Progenitor cell of endocrine pancreas (in vitro differentiated cells): ENCODE measurements at regions not wholly inside any gene's neighbourhood (a gene's known extent, or its start where the extent isn't known, plus 50 kb on each side); places are given as distances from the start of the nearest gene placed in this dataset.

Experiments used
- DNase-seq: peaks from one replicate; pipeline ENCODE4 v3.0.0; 2021; ENCODE audit warnings: low spot score; ENCODE audit not compliant: unreplicated experiment
- H3K27ac Mint-ChIP-seq: 2 replicates; pipeline ENCODE4 v1.8.0; 2021; ENCODE audit warnings: mild to moderate bottlenecking, moderate library complexity, mixed read lengths
- H3K27me3 Mint-ChIP-seq: 2 replicates; pipeline ENCODE4 v1.8.0; 2021; ENCODE audit warnings: mixed read lengths
- H3K36me3 Mint-ChIP-seq: 2 replicates; pipeline ENCODE4 v1.8.0; 2022; ENCODE audit warnings: mixed read lengths; ENCODE audit not compliant: insufficient read depth
- H3K4me1 Mint-ChIP-seq: 2 replicates; pipeline ENCODE4 v1.8.0; 2021; ENCODE audit warnings: low read depth, mixed read lengths
- H3K4me3 Mint-ChIP-seq: 2 replicates; pipeline ENCODE4 v1.8.0; 2021; ENCODE audit warnings: low read depth, mild to moderate bottlenecking, moderate library complexity, mixed read lengths
- H3K9me3 Mint-ChIP-seq: 2 replicates; pipeline ENCODE4 v1.8.0; 2021; ENCODE audit warnings: low read depth, mixed read lengths
- TF ChIP-seq, protein P1 (sequence below): fragments of 200-600 bp; sonication (generic); IDR thresholded peaks from one replicate; pipeline ENCODE4 v1.5.0; 2021; ENCODE audit warnings: antibody characterized with exemption, mild to moderate bottlenecking; ENCODE audit not compliant: unreplicated experiment

DNA sequence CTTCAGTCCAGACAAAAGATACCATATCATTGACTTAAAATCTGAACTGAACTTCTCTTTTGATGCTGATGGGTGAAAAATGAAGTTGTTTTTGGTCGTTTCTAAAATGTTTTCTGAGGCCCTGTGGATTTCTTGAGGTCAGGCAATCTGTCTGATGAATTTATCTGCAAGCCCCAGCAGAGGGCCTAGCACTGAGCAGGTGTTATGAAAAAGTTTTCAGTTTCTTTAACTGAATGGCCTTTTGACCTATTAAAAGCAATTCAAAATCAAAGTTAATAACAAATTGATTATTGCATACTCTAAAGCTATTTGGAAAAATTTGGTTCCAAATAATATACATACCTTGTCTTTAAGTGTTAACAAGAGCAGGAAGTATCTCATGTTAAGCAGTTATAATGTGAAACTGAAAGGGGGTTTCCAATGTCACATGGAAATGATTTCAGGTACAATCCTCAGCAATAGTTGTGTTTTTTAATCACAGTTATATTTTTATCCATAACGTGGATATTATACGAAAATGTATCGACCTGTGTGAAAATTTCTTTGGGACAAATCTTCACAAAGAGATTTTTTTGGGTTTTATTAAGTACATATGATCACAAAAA, 285.0 kb downstream of the SPANXN1 start:
- Mint-ChIP-seq H3K9me3 (peaks cover 25% of the 10 kb centered on the region), H3K27ac (no peak overlapping the region), H3K4me3 (no peak overlapping the region), H3K36me3 (no peaks in the 10 kb centered on the region), H3K4me1 (no peaks in the 10 kb centered on the region), H3K27me3 (no peaks in the 10 kb centered on the region)
- no peak for DNase-seq
- TF ChIP-seq, protein P1, sequence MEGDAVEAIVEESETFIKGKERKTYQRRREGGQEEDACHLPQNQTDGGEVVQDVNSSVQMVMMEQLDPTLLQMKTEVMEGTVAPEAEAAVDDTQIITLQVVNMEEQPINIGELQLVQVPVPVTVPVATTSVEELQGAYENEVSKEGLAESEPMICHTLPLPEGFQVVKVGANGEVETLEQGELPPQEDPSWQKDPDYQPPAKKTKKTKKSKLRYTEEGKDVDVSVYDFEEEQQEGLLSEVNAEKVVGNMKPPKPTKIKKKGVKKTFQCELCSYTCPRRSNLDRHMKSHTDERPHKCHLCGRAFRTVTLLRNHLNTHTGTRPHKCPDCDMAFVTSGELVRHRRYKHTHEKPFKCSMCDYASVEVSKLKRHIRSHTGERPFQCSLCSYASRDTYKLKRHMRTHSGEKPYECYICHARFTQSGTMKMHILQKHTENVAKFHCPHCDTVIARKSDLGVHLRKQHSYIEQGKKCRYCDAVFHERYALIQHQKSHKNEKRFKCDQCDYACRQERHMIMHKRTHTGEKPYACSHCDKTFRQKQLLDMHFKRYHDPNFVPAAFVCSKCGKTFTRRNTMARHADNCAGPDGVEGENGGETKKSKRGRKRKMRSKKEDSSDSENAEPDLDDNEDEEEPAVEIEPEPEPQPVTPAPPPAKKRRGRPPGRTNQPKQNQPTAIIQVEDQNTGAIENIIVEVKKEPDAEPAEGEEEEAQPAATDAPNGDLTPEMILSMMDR: no peak

GRCh38 chrX:145533534-145533933, 284.1 kb upstream of the SLITRK2 start:
- Mint-ChIP-seq H3K36me3 (no peaks in the 10 kb centered on the region), H3K9me3 (peaks cover 15% of the 10 kb centered on the region), H3K27ac (no peak overlapping the region), H3K4me3 (no peak overlapping the region), H3K27me3 (no peaks in the 10 kb centered on the region), H3K4me1 (no peaks in the 10 kb centered on the region)
- no peak for DNase-seq
- TF ChIP-seq, protein P1: no peak

- no peaks in the 10 kb centered on the region for H3K36me3 Mint-ChIP-seq
- H3K27ac Mint-ChIP-seq: no peak overlapping the region
- H3K9me3 Mint-ChIP-seq: peaks cover 13% of the 10 kb centered on the region
- TF ChIP-seq, protein P1: no peak
- no peaks in the 10 kb centered on the region for H3K27me3 Mint-ChIP-seq
- no peaks in the 10 kb centered on the region for H3K4me1 Mint-ChIP-seq
- H3K4me3 Mint-ChIP-seq: no peak overlapping the region
- no peak for DNase-seq
Measured at GRCh38 chrX:145549496-145549895, 268.1 kb upstream of the SLITRK2 start.

DNA sequence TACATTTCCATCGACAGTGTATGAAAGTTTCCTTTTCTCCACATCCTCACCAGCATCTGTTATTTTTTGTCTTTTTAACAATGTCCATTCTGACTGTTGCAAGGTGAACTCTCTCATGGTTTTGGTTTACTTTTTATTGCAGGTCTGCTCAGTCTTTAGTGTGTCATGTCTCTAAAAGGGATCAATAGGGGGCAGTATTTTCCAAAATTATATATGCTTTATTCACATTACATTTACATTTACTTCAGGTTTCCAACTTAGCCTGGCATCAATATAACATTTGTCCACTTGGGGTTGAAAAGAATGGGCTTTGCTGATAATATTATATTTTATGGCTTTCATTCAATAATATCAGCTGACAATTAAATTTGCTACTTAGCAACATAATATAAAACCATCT, 265.0 kb upstream of the SLITRK2 start:
- H3K36me3 Mint-ChIP-seq: no peaks in the 10 kb centered on the region
- no peaks in the 10 kb centered on the region for H3K4me1 Mint-ChIP-seq
- peaks cover 20% of the 10 kb centered on the region for H3K9me3 Mint-ChIP-seq
- no peak overlapping the region for H3K27ac Mint-ChIP-seq
- H3K27me3 Mint-ChIP-seq: no peaks in the 10 kb centered on the region
- no peak for DNase-seq
- TF ChIP-seq, protein P1: peak; percentile 30
- no peak overlapping the region for H3K4me3 Mint-ChIP-seq

DNA sequence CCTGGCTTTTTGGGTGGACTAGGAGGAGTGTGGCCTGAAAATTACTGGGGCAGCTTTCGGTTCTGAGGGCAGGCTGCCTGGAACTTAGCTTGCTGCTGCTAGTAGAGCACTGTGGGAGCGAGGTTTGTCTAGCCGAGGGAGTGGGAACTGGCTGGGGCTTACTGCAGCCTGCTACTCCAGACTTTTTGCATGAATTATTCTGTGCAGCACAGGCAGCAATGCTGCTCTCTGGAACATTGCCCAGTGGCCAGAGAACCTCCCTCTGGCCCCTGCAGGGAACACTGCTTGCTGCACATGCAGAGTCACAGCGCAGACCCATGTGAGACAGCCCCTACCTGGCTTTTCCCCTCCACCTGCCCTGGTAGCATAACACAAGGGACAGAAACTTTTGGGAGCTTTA, 263.9 kb upstream of the SLITRK2 start:
- DNase-seq: no peak
- Mint-ChIP-seq H3K4me1 (no peaks in the 10 kb centered on the region), H3K36me3 (no peaks in the 10 kb centered on the region), H3K4me3 (no peak overlapping the region), H3K27ac (no peak overlapping the region), H3K27me3 (no peaks in the 10 kb centered on the region), H3K9me3 (peaks cover 31% of the 10 kb centered on the region)
- TF ChIP-seq, protein P1: no peak
